ENCODE measurements at regions not wholly inside any gene's neighbourhood (a gene's known extent, or its start where the extent isn't known, plus 50 kb on each side); places are given as distances from the start of the nearest gene placed in this dataset.
A peak's percentile ranks its signal among the peaks of the same experiment; 100 is the strongest.

GRCh38 chr2:118176601-118177000 is 88.3 kb downstream of the INSIG2 start:
- no peak for DNase-seq

- DNase-seq, result no peak
Observed at GRCh38 chr2:118171546-118171945, 83.3 kb downstream of the INSIG2 start.

GRCh38 chr2:118169359-118170005 is 81.2 kb downstream of the INSIG2 start:
- DNase-seq, result peak; percentile 35

- no peak for DNase-seq
Observed at GRCh38 chr2:118168615-118169014, 80.3 kb downstream of the INSIG2 start.

DNA sequence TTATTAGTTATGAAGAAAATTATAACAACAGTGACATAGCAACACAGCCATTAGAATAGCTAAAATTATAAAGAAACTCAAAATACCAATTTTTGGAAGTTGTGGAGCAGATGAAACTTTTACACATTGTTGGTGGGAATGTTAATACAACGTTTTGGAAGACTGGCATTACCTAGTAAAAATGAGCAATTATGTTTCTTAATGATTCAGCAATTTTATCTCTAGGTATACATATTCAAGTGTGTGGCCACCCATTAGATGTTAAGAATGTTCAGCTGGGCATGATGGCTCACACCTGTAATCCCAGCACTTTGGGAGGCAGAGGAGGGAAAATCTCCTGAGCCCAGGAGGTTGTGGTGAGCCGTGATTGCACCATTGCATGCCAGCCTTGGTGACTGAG is 78.8 kb downstream of the INSIG2 start:
- DNase-seq, result no peak

DNA sequence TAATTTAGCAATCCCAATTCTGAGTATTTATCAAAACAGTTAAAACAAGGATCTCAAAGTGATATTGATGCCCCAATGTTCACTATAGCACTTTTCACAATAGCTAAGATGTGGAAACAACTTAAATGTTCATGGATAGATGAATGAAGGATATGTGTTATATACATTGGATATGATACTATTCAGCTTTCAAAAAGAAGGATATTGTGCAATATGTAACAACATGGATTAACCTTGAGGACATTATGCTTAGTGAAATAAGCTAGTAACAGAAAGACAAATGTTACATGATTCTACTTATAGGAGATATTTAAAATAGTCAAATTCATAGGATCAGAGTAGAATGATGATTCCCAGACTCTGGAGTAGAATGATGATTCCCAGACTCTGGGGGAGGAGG is 78.0 kb downstream of the INSIG2 start:
- no peak for DNase-seq

DNA sequence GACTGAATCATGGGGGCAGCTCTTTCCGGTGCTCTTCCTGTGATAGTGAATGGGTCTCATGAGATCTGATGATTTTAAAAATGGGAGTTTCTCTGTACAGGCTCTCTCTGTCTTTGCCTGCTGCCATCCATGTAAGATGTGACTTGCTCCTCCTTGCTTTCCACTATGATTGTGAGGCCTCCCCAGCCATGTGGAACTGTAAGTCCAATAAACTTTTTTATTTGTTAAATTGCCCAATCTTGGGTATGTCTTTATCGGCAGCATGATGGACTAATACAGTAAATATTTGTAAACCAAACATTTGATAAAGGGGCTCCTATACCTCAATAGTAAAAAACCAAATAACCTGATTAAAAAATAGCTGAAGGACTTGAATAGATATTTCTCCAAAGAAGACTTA is 77.3 kb downstream of the INSIG2 start:
- no peak for DNase-seq
